IMR-90 (cell line): ENCODE measurements at regions not wholly inside any gene's neighbourhood (a gene's known extent, or its start where the extent isn't known, plus 50 kb on each side); places are given as distances from the start of the nearest gene placed in this dataset.

Experiments
- CEBPB ChIP-seq: IDR thresholded peaks from 2 replicates; pipeline ENCODE4 v1.6.1; 2012; ENCODE audit warnings: low read depth, low read length, improper control_type of control experiment
- CHD1 ChIP-seq: IDR thresholded peaks from 2 replicates; pipeline ENCODE4 v1.6.1; 2012; ENCODE audit warnings: low read depth, low read length, improper control_type of control experiment
- ELK1 ChIP-seq: fragments of 150-350 bp; IDR thresholded peaks from 2 replicates; pipeline ENCODE4 v1.6.1; 2016; ENCODE audit warnings: low read depth, mild to moderate bottlenecking, low read length, moderate library complexity, borderline replicate concordance
- MAFK ChIP-seq: IDR thresholded peaks from 2 replicates; pipeline ENCODE4 v1.6.1; 2012; ENCODE audit warnings: low read depth, low read length, improper control_type of control experiment
- MXI1 ChIP-seq: IDR thresholded peaks from 2 replicates; pipeline ENCODE4 v1.6.1; 2012; ENCODE audit warnings: low read depth, mild to moderate bottlenecking, low read length, moderate library complexity, borderline replicate concordance
- NFE2L2 ChIP-seq: fragments of 150-350 bp; IDR thresholded peaks from 2 replicates; pipeline ENCODE4 v1.6.1; 2016; ENCODE audit warnings: low read depth, mild to moderate bottlenecking, low read length
- POLR2A ChIP-seq: IDR thresholded peaks from 2 replicates; pipeline ENCODE4 v1.6.1; 2012; ENCODE audit warnings: mild to moderate bottlenecking, low read depth, low read length
- RAD21 ChIP-seq: IDR thresholded peaks from 2 replicates; pipeline ENCODE4 v1.6.1; 2012; ENCODE audit warnings: low read length, improper control_type of control experiment
- RFX5 ChIP-seq: IDR thresholded peaks from 2 replicates; pipeline ENCODE4 v1.8.0; 2012; ENCODE audit warnings: low read depth, mild to moderate bottlenecking, low read length, moderate library complexity
- SMC3 ChIP-seq: fragments of 150-350 bp; IDR thresholded peaks from 2 replicates; pipeline ENCODE4 v1.6.1; 2016; ENCODE audit warnings: low read depth, mild to moderate bottlenecking, antibody characterized with exemption, low read length, moderate library complexity
- USF2 ChIP-seq: fragments of 150-350 bp; IDR thresholded peaks from 2 replicates; pipeline ENCODE4 v1.6.1; 2017; ENCODE audit warnings: mild to moderate bottlenecking, antibody characterized with exemption, low read length, low read depth
- TF ChIP-seq, protein P1 (sequence below): conservative IDR thresholded peaks from 2 replicates; pipeline ENCODE4 v1.5.1; 2012; ENCODE audit warnings: mild to moderate bottlenecking, low read depth, low read length, improper control_type of control experiment

DNA sequence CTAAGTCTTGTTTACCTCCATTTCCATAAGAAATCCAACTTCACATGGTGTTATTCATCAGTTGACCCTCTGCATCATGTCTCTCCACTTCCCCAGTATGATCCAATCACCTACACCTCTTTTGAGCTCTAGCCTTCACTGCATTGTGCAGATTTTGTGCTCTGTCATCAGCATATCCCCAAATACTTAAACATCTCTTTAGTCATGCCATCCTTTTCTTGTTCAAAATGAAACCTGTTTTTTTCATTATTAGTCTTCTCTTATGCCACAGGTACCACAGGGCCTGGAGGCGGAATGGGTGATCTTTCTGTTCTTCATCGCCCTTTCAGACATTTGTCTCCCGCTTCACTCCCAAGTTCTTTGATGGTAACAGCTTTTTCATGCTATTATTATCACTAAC is 382.7 kb upstream of the GALNTL6 start:
- TF ChIP-seq POLR2A (no peak), CEBPB (no peak), ELK1 (no peak), USF2 (no peak), RAD21 (no peak), RFX5 (no peak), CHD1 (no peak), NFE2L2 (no peak), MAFK (no peak), MXI1 (no peak), SMC3 (no peak)
- TF ChIP-seq, protein P1, sequence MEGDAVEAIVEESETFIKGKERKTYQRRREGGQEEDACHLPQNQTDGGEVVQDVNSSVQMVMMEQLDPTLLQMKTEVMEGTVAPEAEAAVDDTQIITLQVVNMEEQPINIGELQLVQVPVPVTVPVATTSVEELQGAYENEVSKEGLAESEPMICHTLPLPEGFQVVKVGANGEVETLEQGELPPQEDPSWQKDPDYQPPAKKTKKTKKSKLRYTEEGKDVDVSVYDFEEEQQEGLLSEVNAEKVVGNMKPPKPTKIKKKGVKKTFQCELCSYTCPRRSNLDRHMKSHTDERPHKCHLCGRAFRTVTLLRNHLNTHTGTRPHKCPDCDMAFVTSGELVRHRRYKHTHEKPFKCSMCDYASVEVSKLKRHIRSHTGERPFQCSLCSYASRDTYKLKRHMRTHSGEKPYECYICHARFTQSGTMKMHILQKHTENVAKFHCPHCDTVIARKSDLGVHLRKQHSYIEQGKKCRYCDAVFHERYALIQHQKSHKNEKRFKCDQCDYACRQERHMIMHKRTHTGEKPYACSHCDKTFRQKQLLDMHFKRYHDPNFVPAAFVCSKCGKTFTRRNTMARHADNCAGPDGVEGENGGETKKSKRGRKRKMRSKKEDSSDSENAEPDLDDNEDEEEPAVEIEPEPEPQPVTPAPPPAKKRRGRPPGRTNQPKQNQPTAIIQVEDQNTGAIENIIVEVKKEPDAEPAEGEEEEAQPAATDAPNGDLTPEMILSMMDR, result no peak
